ENCODE measurements at regions not wholly inside any gene's neighbourhood (a gene's known extent, or its start where the extent isn't known, plus 50 kb on each side); places are given as distances from the start of the nearest gene placed in this dataset.
"Not testable (repeated sequence)": the region's sequence is repeated elsewhere in the genome, so short reads cannot be mapped to it uniquely, and the experiment has no call there.

GRCh38 chr10:117817116-117817515, 229.6 kb downstream of the RAB11FIP2 start:
- DNase-seq (ENCODE audit: low spot score in 2 of 2), result peak in 1 of 2 donors; percentile 75
- TF ChIP-seq, protein P1, sequence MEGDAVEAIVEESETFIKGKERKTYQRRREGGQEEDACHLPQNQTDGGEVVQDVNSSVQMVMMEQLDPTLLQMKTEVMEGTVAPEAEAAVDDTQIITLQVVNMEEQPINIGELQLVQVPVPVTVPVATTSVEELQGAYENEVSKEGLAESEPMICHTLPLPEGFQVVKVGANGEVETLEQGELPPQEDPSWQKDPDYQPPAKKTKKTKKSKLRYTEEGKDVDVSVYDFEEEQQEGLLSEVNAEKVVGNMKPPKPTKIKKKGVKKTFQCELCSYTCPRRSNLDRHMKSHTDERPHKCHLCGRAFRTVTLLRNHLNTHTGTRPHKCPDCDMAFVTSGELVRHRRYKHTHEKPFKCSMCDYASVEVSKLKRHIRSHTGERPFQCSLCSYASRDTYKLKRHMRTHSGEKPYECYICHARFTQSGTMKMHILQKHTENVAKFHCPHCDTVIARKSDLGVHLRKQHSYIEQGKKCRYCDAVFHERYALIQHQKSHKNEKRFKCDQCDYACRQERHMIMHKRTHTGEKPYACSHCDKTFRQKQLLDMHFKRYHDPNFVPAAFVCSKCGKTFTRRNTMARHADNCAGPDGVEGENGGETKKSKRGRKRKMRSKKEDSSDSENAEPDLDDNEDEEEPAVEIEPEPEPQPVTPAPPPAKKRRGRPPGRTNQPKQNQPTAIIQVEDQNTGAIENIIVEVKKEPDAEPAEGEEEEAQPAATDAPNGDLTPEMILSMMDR (IDR thresholded peaks at IDR 0.05), result no peak
- no peak for TF ChIP-seq POLR2A (IDR thresholded peaks at IDR 0.05)
- WGBS, 2 donors, result 88 to 97% methylated on average over 3 of the region's 3 CpGs
- H3K4me3 ChIP-seq (ENCODE audit: low read depth, poor library complexity, severe bottlenecking), result no peak overlapping the region
- intact Hi-C loops (cut with DNase I; ENCODE audit: low total_unique reads), result no loop called here

GRCh38 chr10:117818721-117819120, 228.0 kb downstream of the RAB11FIP2 start:
- peak in 1 of 2 donors; percentile 9 for DNase-seq (ENCODE audit: low spot score in 2 of 2)
- no peak overlapping the region for H3K4me3 ChIP-seq (ENCODE audit: low read depth, poor library complexity, severe bottlenecking)
- TF ChIP-seq POLR2A (IDR thresholded peaks at IDR 0.05), result no peak
- TF ChIP-seq, protein P1 (IDR thresholded peaks at IDR 0.05), result no peak
- intact Hi-C loops (cut with DNase I; ENCODE audit: low total_unique reads), result no loop called here
- 15 to 20% methylated on average over 1 of the region's 1 CpG for WGBS, 2 donors

DNA sequence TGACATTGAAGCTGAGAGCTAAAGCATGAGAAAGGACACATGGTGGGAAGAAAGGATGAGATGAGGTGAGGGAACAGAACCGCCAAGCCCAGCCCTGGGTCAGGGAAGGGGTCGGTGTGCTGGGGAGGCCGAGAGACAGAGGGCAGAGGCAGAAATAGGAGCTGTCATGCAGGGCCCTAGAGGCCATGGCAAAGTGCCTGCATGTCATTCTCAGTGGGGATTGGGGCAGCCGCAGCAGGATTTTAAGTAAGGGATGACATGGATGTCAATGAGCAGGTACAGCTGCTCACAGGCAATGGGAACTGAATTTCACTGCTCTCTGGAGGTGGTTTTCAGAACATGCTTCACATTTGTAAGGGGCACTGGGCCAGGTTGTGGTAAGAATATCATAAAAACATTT, 227.4 kb downstream of the RAB11FIP2 start:
- WGBS, 2 donors, result 77 to 79% methylated on average over 4 of the region's 4 CpGs
- no peak for TF ChIP-seq POLR2A (IDR thresholded peaks at IDR 0.05)
- TF ChIP-seq, protein P1 (IDR thresholded peaks at IDR 0.05), result no peak
- H3K4me3 ChIP-seq (ENCODE audit: low read depth, poor library complexity, severe bottlenecking), result no peak overlapping the region
- DNase-seq (ENCODE audit: low spot score in 2 of 2), result peak in 1 of 2 donors; percentile 60
- intact Hi-C loops (cut with DNase I; ENCODE audit: low total_unique reads), result no loop called here

GRCh38 chr10:117823980-117824379, 222.8 kb downstream of the RAB11FIP2 start:
- 76 to 88% methylated on average over 5 of the region's 5 CpGs for WGBS, 2 donors
- TF ChIP-seq, protein P1 (IDR thresholded peaks at IDR 0.05), result no peak
- TF ChIP-seq POLR2A (IDR thresholded peaks at IDR 0.05), result no peak
- no peak for DNase-seq (ENCODE audit: low spot score in 2 of 2)
- no peak overlapping the region for H3K4me3 ChIP-seq (ENCODE audit: low read depth, poor library complexity, severe bottlenecking)
- intact Hi-C loops (cut with DNase I; ENCODE audit: low total_unique reads), result no loop called here

DNA sequence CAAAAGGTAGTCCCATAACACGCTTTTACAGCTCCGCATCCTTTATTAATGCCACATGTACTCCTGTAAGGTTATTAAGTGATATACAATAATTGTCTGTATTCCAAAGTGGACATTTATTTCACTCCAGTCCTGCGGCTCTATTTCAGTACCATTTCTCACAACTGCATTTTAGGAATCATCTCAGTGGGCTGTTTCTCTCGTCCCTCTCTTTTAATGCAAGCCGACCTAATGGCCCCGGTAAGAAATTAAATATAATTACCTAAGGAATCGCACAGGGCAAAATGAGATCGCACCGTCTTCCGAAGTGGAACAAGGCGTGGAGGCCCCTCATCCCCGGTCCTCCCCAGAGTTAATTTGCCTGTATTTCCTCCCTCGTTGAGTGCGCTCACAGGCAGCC, 216.5 kb downstream of the RAB11FIP2 start:
- intact Hi-C loops (cut with DNase I; ENCODE audit: low total_unique reads), result no loop called here

GRCh38 chr10:117830787-117831212, 215.9 kb downstream of the RAB11FIP2 start:
- no peak for TF ChIP-seq POLR2A (IDR thresholded peaks at IDR 0.05)
- TF ChIP-seq, protein P1 (IDR thresholded peaks at IDR 0.05), result no peak
- H3K4me3 ChIP-seq (ENCODE audit: low read depth, poor library complexity, severe bottlenecking), result no peak overlapping the region
- intact Hi-C loops (cut with DNase I; ENCODE audit: low total_unique reads), result no loop called here
- DNase-seq (ENCODE audit: low spot score in 2 of 2), result no peak
- WGBS, 2 donors, result 63 to 66% methylated on average over 14 to 15 of the region's 15 CpGs

More for the DNA sequence above, 216.5 kb downstream of the RAB11FIP2 start:
- H3K4me3 ChIP-seq (ENCODE audit: low read depth, poor library complexity, severe bottlenecking), result no peak overlapping the region
- no peak for TF ChIP-seq POLR2A (IDR thresholded peaks at IDR 0.05)
- TF ChIP-seq, protein P1 (IDR thresholded peaks at IDR 0.05), result no peak
- 90 to 93% methylated on average over 14 of the region's 14 CpGs for WGBS, 2 donors
- no peak for DNase-seq (ENCODE audit: low spot score in 2 of 2)

- intact Hi-C loops (cut with DNase I; ENCODE audit: low total_unique reads), result not testable (repeated sequence)
Measured at GRCh38 chr10:117838500-117839498, 207.9 kb downstream of the RAB11FIP2 start.

GRCh38 chr10:117856426-117856825, 190.3 kb downstream of the RAB11FIP2 start:
- 71 to 75% methylated on average over 1 of the region's 1 CpG for WGBS, 2 donors
- intact Hi-C loops (cut with DNase I; ENCODE audit: low total_unique reads); H3K4me3 ChIP-seq (ENCODE audit: low read depth, poor library complexity, severe bottlenecking); DNase-seq (ENCODE audit: low spot score in 2 of 2): not testable (repeated sequence)

More at GRCh38 chr10:117838500-117839498, 207.9 kb downstream of the RAB11FIP2 start:
- DNase-seq (ENCODE audit: low spot score in 2 of 2); H3K4me3 ChIP-seq (ENCODE audit: low read depth, poor library complexity, severe bottlenecking): not testable (repeated sequence)
- WGBS, 2 donors, result 60 to 68% methylated on average over 13 to 35 of the region's 39 CpGs

All from lower leg skin (tissue), 4 donors.